ENCODE measurements at regions not wholly inside any gene's neighbourhood (a gene's known extent, or its start where the extent isn't known, plus 50 kb on each side); places are given as distances from the start of the nearest gene placed in this dataset.

- Mint-ChIP-seq H3K27me3 (ENCODE audit: insufficient read depth, unreplicated experiment) (peaks cover 7% of the 10 kb centered on the region), H3K4me3 (ENCODE audit: unreplicated experiment) (no peak overlapping the region), H3K27ac (ENCODE audit: unreplicated experiment) (no peak overlapping the region), H3K4me1 (ENCODE audit: low read depth, unreplicated experiment) (no peaks in the 10 kb centered on the region), H3K36me3 (ENCODE audit: insufficient read depth, unreplicated experiment) (no peaks in the 10 kb centered on the region), H3K9me3 (ENCODE audit: unreplicated experiment) (no peaks in the 10 kb centered on the region)
- H3K27me3 ChIP-seq (replicated peaks; ENCODE audit: control insufficient read depth, insufficient read depth, low read length) = no peaks in the 10 kb centered on the region
- H3K9me3 ChIP-seq = no peaks in the 10 kb centered on the region
- H3K4me1 ChIP-seq = no peaks in the 10 kb centered on the region
- no peak overlapping the region for H3K4me3 ChIP-seq (ENCODE audit: low read depth, low read length)
- no peaks in the 10 kb centered on the region for H3K36me3 ChIP-seq (ENCODE audit: control insufficient read depth, insufficient read depth, low read length)
- no peak for TF ChIP-seq CTCF (IDR thresholded peaks at IDR 0.05; ENCODE audit: insufficient read depth in 1 of 2, low read depth in 1 of 2, low read length in 1 of 2, severe bottlenecking in 1 of 2, unreplicated experiment in 1 of 2)
- no TSS peak for BruUV-seq (replicated peaks)
- no peak for DNase-seq
- ChIA-PET POLR2A (no interaction called here), CTCF (no interaction called here)
- intact Hi-C loops (cut with micrococcal nuclease; ENCODE audit: unreplicated experiment) = loop anchor here (10.0 kb wide), 1 partner anchor 664 kb away; no protein-coding TSS in a partner anchor
Measured at GRCh38 chr3:117528688-117529087, 819.1 kb downstream of the TUSC7 start.

GRCh38 chr3:117531078-117531767, 821.6 kb downstream of the TUSC7 start:
- peaks cover 7% of the 10 kb centered on the region for H3K27me3 Mint-ChIP-seq (ENCODE audit: insufficient read depth, unreplicated experiment)
- no peaks in the 10 kb centered on the region for H3K36me3 ChIP-seq (ENCODE audit: control insufficient read depth, insufficient read depth, low read length)
- H3K9me3 ChIP-seq = no peaks in the 10 kb centered on the region
- no peak for DNase-seq
- TF ChIP-seq CTCF (IDR thresholded peaks at IDR 0.05; ENCODE audit: insufficient read depth in 1 of 2, low read depth in 1 of 2, low read length in 1 of 2, severe bottlenecking in 1 of 2, unreplicated experiment in 1 of 2) = no peak
- no peaks in the 10 kb centered on the region for H3K4me1 ChIP-seq
- ChIA-PET CTCF (interaction anchor here (0.8 kb wide), 1 partner anchor 694 kb away, joined by 10 read pairs; no protein-coding TSS in a partner anchor), POLR2A (no interaction called here)
- no peak overlapping the region for H3K4me3 ChIP-seq (ENCODE audit: low read depth, low read length)
- intact Hi-C loops (cut with micrococcal nuclease; ENCODE audit: unreplicated experiment) = no loop called here
- H3K4me3 Mint-ChIP-seq (ENCODE audit: unreplicated experiment) = no peak overlapping the region
- no peaks in the 10 kb centered on the region for H3K27me3 ChIP-seq (replicated peaks; ENCODE audit: control insufficient read depth, insufficient read depth, low read length)
- H3K27ac Mint-ChIP-seq (ENCODE audit: unreplicated experiment) = no peak overlapping the region
- H3K4me1 Mint-ChIP-seq (ENCODE audit: low read depth, unreplicated experiment) = no peaks in the 10 kb centered on the region
- no peaks in the 10 kb centered on the region for H3K9me3 Mint-ChIP-seq (ENCODE audit: unreplicated experiment)
- BruUV-seq (replicated peaks) = no TSS peak
- no peaks in the 10 kb centered on the region for H3K36me3 Mint-ChIP-seq (ENCODE audit: insufficient read depth, unreplicated experiment)

- intact Hi-C loops (cut with micrococcal nuclease; ENCODE audit: unreplicated experiment) = no loop called here
- no peaks in the 10 kb centered on the region for H3K36me3 Mint-ChIP-seq (ENCODE audit: insufficient read depth, unreplicated experiment)
- H3K36me3 ChIP-seq (ENCODE audit: control insufficient read depth, insufficient read depth, low read length) = no peaks in the 10 kb centered on the region
- H3K4me1 ChIP-seq = no peaks in the 10 kb centered on the region
- H3K4me3 ChIP-seq (ENCODE audit: low read depth, low read length) = no peak overlapping the region
- no peaks in the 10 kb centered on the region for H3K9me3 ChIP-seq
- H3K27me3 Mint-ChIP-seq (ENCODE audit: insufficient read depth, unreplicated experiment) = peaks cover 7% of the 10 kb centered on the region
- BruUV-seq (replicated peaks) = no TSS peak
- H3K27me3 ChIP-seq (replicated peaks; ENCODE audit: control insufficient read depth, insufficient read depth, low read length) = no peaks in the 10 kb centered on the region
- no peak overlapping the region for H3K4me3 Mint-ChIP-seq (ENCODE audit: unreplicated experiment)
- no peak for DNase-seq
- H3K27ac Mint-ChIP-seq (ENCODE audit: unreplicated experiment) = no peak overlapping the region
- H3K9me3 Mint-ChIP-seq (ENCODE audit: unreplicated experiment) = peaks cover 6% of the 10 kb centered on the region
- H3K4me1 Mint-ChIP-seq (ENCODE audit: low read depth, unreplicated experiment) = no peaks in the 10 kb centered on the region
- TF ChIP-seq CTCF (IDR thresholded peaks at IDR 0.05; ENCODE audit: insufficient read depth in 1 of 2, low read depth in 1 of 2, low read length in 1 of 2, severe bottlenecking in 1 of 2, unreplicated experiment in 1 of 2) = no peak
- ChIA-PET POLR2A (no interaction called here), CTCF (no interaction called here)
Measured at GRCh38 chr3:117532268-117532667, 822.7 kb downstream of the TUSC7 start.
